HG03457 (cell line): ENCODE measurements at regions not wholly inside any gene's neighbourhood (a gene's known extent, or its start where the extent isn't known, plus 50 kb on each side); places are given as distances from the start of the nearest gene placed in this dataset.
"Not testable (repeated sequence)": the region's sequence is repeated elsewhere in the genome, so short reads cannot be mapped to it uniquely, and the experiment has no call there.

Source experiments
- ATAC-seq: cut with Tn5 transposase; IDR thresholded peaks from one replicate; pipeline ENCODE4 v1.9.1; 2021; ENCODE audit warnings: moderate number of reproducible peaks; ENCODE audit not compliant: unreplicated experiment

- no peak for ATAC-seq
These were observed 180.4 kb upstream of the DTNBP1 start for GRCh38 chr6:15843226-15843625.

DNA sequence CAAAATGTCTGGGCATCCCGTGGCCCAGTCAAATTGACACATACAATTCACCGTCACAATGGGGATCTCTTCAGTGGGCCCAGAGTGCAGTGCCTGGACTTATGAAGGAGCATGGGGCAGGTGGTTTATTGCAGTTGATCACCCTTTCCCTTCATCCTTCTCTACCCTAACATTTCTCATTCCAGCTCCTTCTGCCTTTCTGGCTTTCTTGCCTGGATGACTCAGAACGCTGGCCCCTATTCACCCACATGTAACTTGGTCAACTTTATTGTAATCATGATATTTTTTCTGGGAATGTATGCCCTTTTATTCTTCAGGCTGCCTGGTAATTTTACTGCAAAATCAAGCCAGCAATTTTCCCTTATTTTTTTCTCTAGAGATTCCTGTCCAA, 179.9 kb upstream of the DTNBP1 start:
- ATAC-seq = no peak

GRCh38 chr6:15841937-15842726, 179.3 kb upstream of the DTNBP1 start:
- ATAC-seq = no peak

- ATAC-seq = no peak
These were observed 177.2 kb upstream of the DTNBP1 start for GRCh38 chr6:15839969-15840541.

DNA sequence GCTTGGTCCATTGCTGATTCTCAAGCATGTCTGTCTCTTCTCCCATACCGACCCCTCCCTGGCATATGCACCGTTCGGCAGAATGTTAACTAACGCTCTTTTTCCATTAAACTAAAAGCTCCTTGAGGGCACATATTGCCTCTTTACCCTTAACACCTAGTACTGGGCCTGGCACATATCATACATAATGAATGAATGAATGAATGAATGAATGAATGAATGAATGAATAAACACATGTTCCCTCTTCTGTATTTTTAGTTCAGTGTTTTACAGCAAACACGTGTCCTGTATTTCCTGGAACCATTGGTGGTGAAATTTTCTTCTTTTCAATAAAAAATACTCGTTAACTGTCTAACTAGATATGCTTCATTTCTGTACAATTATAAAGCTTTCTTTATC, 174.4 kb upstream of the DTNBP1 start:
- no peak for ATAC-seq

DNA sequence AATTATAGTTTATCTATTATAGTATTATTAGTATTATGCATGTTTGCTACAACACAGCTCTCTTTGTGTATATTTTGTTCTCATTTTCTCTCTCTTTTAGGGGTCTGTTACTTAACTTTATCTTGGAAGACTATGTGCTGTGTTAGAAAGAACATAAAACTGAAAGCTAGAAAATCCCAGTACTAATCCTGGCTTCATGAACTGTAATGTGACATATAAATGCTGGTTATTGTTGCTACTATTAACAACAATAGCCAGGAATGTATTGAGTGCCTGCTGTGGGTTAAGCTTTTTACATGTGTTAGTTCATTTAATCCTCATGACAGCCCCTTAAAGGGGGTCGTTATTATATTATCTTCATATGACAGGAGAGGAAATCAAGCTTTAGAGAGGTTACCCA, 170.0 kb upstream of the DTNBP1 start:
- no peak for ATAC-seq

GRCh38 chr6:15829156-15829555, 166.3 kb upstream of the DTNBP1 start:
- no peak for ATAC-seq

- no peak for ATAC-seq
These were observed 164.8 kb upstream of the DTNBP1 start for GRCh38 chr6:15827496-15828255.

- ATAC-seq = no peak
These were observed 164.0 kb upstream of the DTNBP1 start for GRCh38 chr6:15826814-15827318.

GRCh38 chr6:15825332-15825930, 162.6 kb upstream of the DTNBP1 start:
- ATAC-seq = no peak

GRCh38 chr6:15824811-15825210, 162.0 kb upstream of the DTNBP1 start:
- no peak for ATAC-seq

- ATAC-seq = no peak
These were observed 161.1 kb upstream of the DTNBP1 start for GRCh38 chr6:15823838-15824414.

- no peak for ATAC-seq
These were observed 160.0 kb upstream of the DTNBP1 start for GRCh38 chr6:15822835-15823234.

- no peak for ATAC-seq
These were observed 157.0 kb upstream of the DTNBP1 start for GRCh38 chr6:15819841-15820240.

GRCh38 chr6:15819226-15819625, 156.4 kb upstream of the DTNBP1 start:
- no peak for ATAC-seq

DNA sequence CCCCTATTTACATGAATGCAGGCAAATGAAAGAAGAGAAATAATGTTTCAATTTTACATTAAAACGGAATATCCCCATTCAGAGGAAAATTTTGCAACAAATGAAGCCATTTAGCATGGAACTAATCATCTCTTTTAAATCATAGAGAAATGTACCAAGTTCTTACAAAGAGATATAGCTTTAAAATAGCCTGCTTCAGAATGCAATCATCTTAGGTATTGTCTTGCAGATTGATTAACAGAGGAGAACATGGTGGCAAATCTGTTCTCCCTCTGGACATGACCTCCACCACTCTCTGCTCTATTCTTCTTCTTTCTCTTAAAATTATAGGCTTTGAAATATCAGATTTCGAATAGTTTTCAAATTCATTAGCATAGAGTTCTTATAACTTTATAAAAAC, 155.7 kb upstream of the DTNBP1 start:
- ATAC-seq = no peak

DNA sequence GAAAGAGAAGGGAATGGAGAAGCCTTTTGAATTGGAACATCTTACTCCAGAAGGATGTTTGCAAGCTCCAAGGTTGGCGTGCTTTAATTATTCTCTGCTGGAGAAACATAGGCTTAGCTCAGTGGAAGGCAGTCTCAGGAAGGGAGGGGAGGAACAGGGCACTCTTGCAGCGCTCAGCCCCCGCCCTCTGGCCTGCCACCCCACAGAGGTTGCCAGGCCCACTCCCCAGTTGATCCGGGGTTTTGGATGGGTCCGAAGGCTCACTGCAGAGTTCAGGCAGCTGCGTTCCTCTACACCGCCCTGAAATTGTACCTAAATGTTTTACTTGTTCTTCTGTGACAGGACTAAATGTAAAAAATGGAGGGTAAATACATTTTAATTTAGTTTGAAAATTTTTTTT, 155.2 kb upstream of the DTNBP1 start:
- ATAC-seq = no peak

GRCh38 chr6:15817100-15817499, 154.3 kb upstream of the DTNBP1 start:
- ATAC-seq = no peak

GRCh38 chr6:15816661-15817060, 153.8 kb upstream of the DTNBP1 start:
- ATAC-seq = no peak

GRCh38 chr6:15813698-15814097, 150.9 kb upstream of the DTNBP1 start:
- ATAC-seq = not testable (repeated sequence)

DNA sequence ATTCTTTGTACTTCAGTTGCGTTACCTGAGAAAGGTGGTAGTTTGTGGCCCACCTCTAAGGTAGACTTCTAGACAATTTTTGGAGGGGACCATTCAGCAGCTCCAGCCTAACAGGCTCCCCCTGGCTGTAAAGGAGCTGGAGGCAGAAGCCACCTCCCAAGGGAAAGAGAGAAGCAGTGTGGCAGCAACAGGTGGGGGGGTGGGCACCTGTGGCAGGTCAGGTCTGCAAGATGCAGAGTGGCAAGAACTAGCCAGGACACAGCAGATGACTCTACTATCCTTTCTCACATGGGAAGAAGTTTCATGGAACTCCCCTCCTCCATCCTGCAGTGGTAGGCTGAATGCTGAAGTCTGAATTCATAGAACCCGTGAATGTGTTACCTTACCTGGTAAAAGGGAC, 148.3 kb upstream of the DTNBP1 start:
- no peak for ATAC-seq
